Activated B cell treated with CpG ODN at 0.5 μM for 24 hours (primary cell): ENCODE measurements at regions not wholly inside any gene's neighbourhood (a gene's known extent, or its start where the extent isn't known, plus 50 kb on each side); places are given as distances from the start of the nearest gene placed in this dataset.

Experiments
- ATAC-seq: fragments of 200-7000 bp; cut with Tn5 transposase; one replicate; pipeline ENCODE4 v1.10.0; 2021; ENCODE audit warnings: low read depth, mild to moderate bottlenecking, moderate library complexity
- CTCF ChIA-PET: fragments of 350-600 bp; sonication (Branson Sonifier 250); formaldehyde crosslinking; loops from one replicate; lab custom pipeline; 2021; ENCODE audit warnings: antibody characterized with exemption; lab: Charles Lee
- POLR2A ChIA-PET: fragments of 350-600 bp; sonication (Branson Sonifier 250); formaldehyde crosslinking; loops from one replicate; lab custom pipeline; 2021; ENCODE audit warnings: antibody characterized with exemption; lab: Charles Lee
- DNase-seq: peaks from one replicate; pipeline ENCODE4 v3.0.0; 2022
- H3K27ac Mint-ChIP-seq: one replicate; pipeline ENCODE4 v1.8.0; 2020; ENCODE audit warnings: mixed read lengths
- H3K27me3 Mint-ChIP-seq: one replicate; pipeline ENCODE4 v1.8.0; 2021; ENCODE audit warnings: mixed read lengths
- H3K36me3 Mint-ChIP-seq: one replicate; pipeline ENCODE4 v1.8.0; 2021; ENCODE audit warnings: low read depth, mixed read lengths
- H3K4me1 Mint-ChIP-seq: one replicate; pipeline ENCODE4 v1.8.0; 2021; ENCODE audit warnings: mixed read lengths
- H3K4me3 Mint-ChIP-seq: one replicate; pipeline ENCODE4 v1.8.0; 2020; ENCODE audit warnings: mild to moderate bottlenecking, mixed read lengths
- H3K9me3 Mint-ChIP-seq: one replicate; pipeline ENCODE4 v1.8.0; 2020; ENCODE audit warnings: mixed read lengths
- CTCF ChIP-seq: fragments of 200-600 bp; IDR thresholded peaks from one replicate; pipeline ENCODE4 v1.8.0; 2022; ENCODE audit warnings: antibody characterized with exemption, mild to moderate bottlenecking
- intact Hi-C: fragments of 100-400 bp; cut with micrococcal nuclease; formaldehyde crosslinking; loops from one replicate; pipeline ENCODE4 v1.15.1; 2024

- POLR2A ChIA-PET, result no interaction called here
- DNase-seq, result no peak
- CTCF ChIA-PET, result interaction anchor here (1.4 to 2.3 kb wide), 3 partner anchors 10 to 117 kb away, joined by 4 to 8 read pairs (median 6); no protein-coding TSS in a partner anchor
- H3K4me1 Mint-ChIP-seq, result no peaks in the 10 kb centered on the region
- no peak overlapping the region for H3K27ac Mint-ChIP-seq
- H3K36me3 Mint-ChIP-seq, result no peaks in the 10 kb centered on the region
- no peak overlapping the region for H3K4me3 Mint-ChIP-seq
- ATAC-seq, result no peak
- H3K9me3 Mint-ChIP-seq, result no peaks in the 10 kb centered on the region
- TF ChIP-seq CTCF, result no peak
- intact Hi-C loops, result loop anchor here (2.0 to 5.0 kb wide), 2 partner anchors 999 to 1381 kb away; no protein-coding TSS in a partner anchor
- H3K27me3 Mint-ChIP-seq, result peaks cover 2% of the 10 kb centered on the region
Measured at GRCh38 chr15:37881237-37882013, 53.0 kb upstream of the TMCO5A start.

GRCh38 chr15:37882640-37883039 lies 51.8 kb upstream of the TMCO5A start:
- ChIA-PET CTCF (interaction anchor here (1.7 kb wide), 1 partner anchor 9 kb away, joined by 4 read pairs; no protein-coding TSS in a partner anchor), POLR2A (no interaction called here)
- Mint-ChIP-seq H3K4me3 (no peak overlapping the region), H3K9me3 (no peaks in the 10 kb centered on the region), H3K36me3 (no peaks in the 10 kb centered on the region), H3K4me1 (no peaks in the 10 kb centered on the region), H3K27ac (no peak overlapping the region), H3K27me3 (peaks cover 2% of the 10 kb centered on the region)
- DNase-seq, result no peak
- TF ChIP-seq CTCF, result no peak
- no peak for ATAC-seq
- intact Hi-C loops, result loop anchor here (5.0 kb wide), 1 partner anchor 1000 kb away; no protein-coding TSS in a partner anchor
